H1 (cell line): ENCODE measurements at regions not wholly inside any gene's neighbourhood (a gene's known extent, or its start where the extent isn't known, plus 50 kb on each side); places are given as distances from the start of the nearest gene placed in this dataset.

Experiments
- CTCF ChIA-PET: fragments of 300-600 bp; sonication (Branson Sonifier 250); formaldehyde crosslinking; loops from one replicate; lab custom pipeline; 2021; ENCODE audit not compliant: partially characterized antibody; lab: Charles Lee
- POLR2A ChIA-PET: fragments of 300-600 bp; sonication (Branson Sonifier 250); formaldehyde crosslinking; loops from one replicate; lab custom pipeline; 2021; ENCODE audit warnings: inconsistent platforms; ENCODE audit not compliant: partially characterized antibody; lab: Charles Lee
- DNase-seq, 2 experiments: peaks; one replicate each; pipeline versions ENCODE4 v3.0.0 to v3.0.0-alpha.2; 2010 to 2022; ENCODE audit warnings: low spot score in 2 of 2, low read depth in 1 of 2, mixed read lengths in 1 of 2
- FAIRE-seq: peaks from 2 replicates; lab custom pipeline; 2011; peaks lifted over from hg19 to GRCh38; lab: Jason Lieb, UNC
- H2AFZ ChIP-seq: 2 replicates; pipeline ENCODE4 v1.8.1; 2012; ENCODE audit warnings: low read length, inconsistent platforms
- H2AK5ac ChIP-seq: 2 replicates; pipeline ENCODE4 v1.6.1; 2013; ENCODE audit warnings: low read depth, low read length
- H2BK120ac ChIP-seq: replicated peaks from 2 replicates; pipeline ENCODE3; 2013; ENCODE audit warnings: low read depth, low read length, inconsistent platforms
- H2BK12ac ChIP-seq: 2 replicates; pipeline ENCODE4 v1.6.1; 2013; ENCODE audit warnings: low read depth, low read length
- H2BK15ac ChIP-seq: 2 replicates; pipeline ENCODE4 v1.6.1; 2013; ENCODE audit warnings: low read length
- H2BK20ac ChIP-seq: 2 replicates; pipeline ENCODE4 v1.6.1; 2013; ENCODE audit warnings: low read length
- H2BK5ac ChIP-seq: 2 replicates; pipeline ENCODE4 v1.6.1; 2013; ENCODE audit warnings: low read depth, low read length
- H3K14ac ChIP-seq: 2 replicates; pipeline ENCODE4 v1.6.1; 2013; ENCODE audit warnings: inconsistent platforms; ENCODE audit not compliant: insufficient read length
- H3K18ac ChIP-seq: 2 replicates; pipeline ENCODE4 v1.6.1; 2013; ENCODE audit warnings: low read length; ENCODE audit errors: extremely low read depth
- H3K23ac ChIP-seq: 2 replicates; pipeline ENCODE4 v1.6.1; 2013; ENCODE audit warnings: inconsistent platforms; ENCODE audit not compliant: insufficient read length
- H3K23me2 ChIP-seq: 2 replicates; pipeline ENCODE4 v1.6.1; 2013; ENCODE audit warnings: low read depth, low read length
- H3K27ac ChIP-seq: 2 replicates; pipeline ENCODE4 v1.6.1; 2011; ENCODE audit warnings: low read depth, low read length, inconsistent platforms
- H3K27me3 ChIP-seq, 4 experiments: replicated peaks in 1 of 4; 1 replicate in 1 of 4; 2 replicates in 3 of 4; pipeline versions ENCODE4 v1.6.1 to v1.8.1; 2011 to 2013; ENCODE audit warnings: low read length in 3 of 4, mild to moderate bottlenecking in 3 of 4, inconsistent platforms in 2 of 4, mixed read lengths in 2 of 4, moderate library complexity in 1 of 4; ENCODE audit not compliant: control insufficient read depth in 3 of 4, insufficient read depth in 3 of 4; ENCODE audit errors: extremely low read depth in 1 of 4
- H3K36me3 ChIP-seq, 4 experiments: 2 replicates each; pipeline versions ENCODE4 v1.6.1 to v1.8.1; 2011 to 2013; ENCODE audit warnings: mild to moderate bottlenecking in 4 of 4, low read length in 3 of 4, moderate library complexity in 2 of 4, control low read depth in 1 of 4, inconsistent platforms in 1 of 4; ENCODE audit not compliant: insufficient read depth in 4 of 4, control insufficient read depth in 2 of 4
- H3K4ac ChIP-seq: replicated peaks from 2 replicates; pipeline ENCODE3; 2013; ENCODE audit warnings: low read length, low read depth, mixed read lengths, inconsistent platforms; ENCODE audit not compliant: insufficient read length
- H3K4me1 ChIP-seq, 4 experiments: replicated peaks in 1 of 4; 1 replicate in 1 of 4; 2 replicates in 3 of 4; pipeline versions ENCODE4 v1.6.1 to v1.8.1; 2011 to 2013; ENCODE audit warnings: low read length in 3 of 4, inconsistent platforms in 2 of 4, mixed read lengths in 1 of 4; ENCODE audit not compliant: insufficient read depth in 4 of 4, control insufficient read depth in 3 of 4
- H3K4me2 ChIP-seq, 2 experiments: 2 replicates each; pipeline versions ENCODE4 v1.6.1 to v1.8.1; 2011 to 2013; ENCODE audit warnings: low read depth in 2 of 2, low read length in 2 of 2, control low read depth in 1 of 2, inconsistent platforms in 1 of 2, mild to moderate bottlenecking in 1 of 2; ENCODE audit not compliant: insufficient read depth in 1 of 2
- H3K4me3 ChIP-seq, 4 experiments: fragments of 200-600, 300-600 bp in 1 of 4; sonication (generic), shearing (Covaris generic), sonication (Bioruptor Twin) in 1 of 4; 2 replicates each; pipeline versions ENCODE4 v1.5.1 to v1.8.1; 2011 to 2016; ENCODE audit warnings: low read length in 4 of 4, low read depth in 3 of 4, control low read depth in 2 of 4, inconsistent platforms in 2 of 4, mild to moderate bottlenecking in 2 of 4, mixed read lengths in 1 of 4, moderate library complexity in 1 of 4; ENCODE audit not compliant: insufficient read depth in 2 of 4; ENCODE audit errors: extremely low read depth in 1 of 4
- H3K56ac ChIP-seq: replicated peaks from 2 replicates; pipeline ENCODE3; 2013; ENCODE audit warnings: low read depth, mild to moderate bottlenecking, mixed read lengths, low read length, inconsistent platforms; ENCODE audit not compliant: insufficient read length
- H3K79me1 ChIP-seq: 2 replicates; pipeline ENCODE4 v1.6.1; 2013; ENCODE audit warnings: low read depth, low read length, control low read depth
- H3K79me2 ChIP-seq, 2 experiments: 2 replicates each; pipeline versions ENCODE4 v1.6.1 to v1.8.1; 2012 to 2013; ENCODE audit warnings: low read length in 2 of 2, mild to moderate bottlenecking in 2 of 2, inconsistent platforms in 1 of 2; ENCODE audit not compliant: insufficient read depth in 2 of 2, control insufficient read depth in 1 of 2
- H3K9ac ChIP-seq, 4 experiments: replicated peaks in 1 of 4; 1 replicate in 1 of 4; 2 replicates in 3 of 4; pipeline versions ENCODE4 v1.6.1 to v1.8.1; 2011 to 2013; ENCODE audit warnings: low read depth in 3 of 4, low read length in 3 of 4, control low read depth in 2 of 4, mild to moderate bottlenecking in 2 of 4, moderate library complexity in 2 of 4, inconsistent platforms in 1 of 4; ENCODE audit errors: extremely low read depth in 1 of 4
- H3K9me3 ChIP-seq, 2 experiments: 2 replicates each; pipeline versions ENCODE4 v1.6.1 to v1.8.1; 2012 to 2013; ENCODE audit warnings: mild to moderate bottlenecking in 2 of 2, moderate library complexity in 2 of 2, control low read depth in 1 of 2, inconsistent platforms in 1 of 2, low read depth in 1 of 2, low read length in 1 of 2, mixed read lengths in 1 of 2; ENCODE audit not compliant: insufficient read depth in 2 of 2
- H4K20me1 ChIP-seq, 2 experiments: replicated peaks in 1 of 2; 2 replicates each; pipeline versions ENCODE3 to v1.8.1; 2011 to 2013; ENCODE audit warnings: inconsistent platforms in 2 of 2, low read length in 2 of 2, mild to moderate bottlenecking in 1 of 2; ENCODE audit not compliant: insufficient read depth in 2 of 2, control insufficient read depth in 1 of 2
- H4K5ac ChIP-seq: 2 replicates; pipeline ENCODE4 v1.6.1; 2013; ENCODE audit warnings: low read length, low read depth, mixed read lengths, inconsistent platforms; ENCODE audit not compliant: insufficient read length
- H4K8ac ChIP-seq: 2 replicates; pipeline ENCODE4 v1.8.0; 2013; ENCODE audit warnings: mild to moderate bottlenecking, moderate library complexity, low read length, inconsistent platforms; ENCODE audit not compliant: insufficient read depth; ENCODE audit errors: extremely low read depth
- H4K91ac ChIP-seq: replicated peaks from 2 replicates; pipeline ENCODE3; 2013; ENCODE audit warnings: low read length, mixed read lengths, inconsistent platforms; ENCODE audit not compliant: insufficient read length
- BCL11A ChIP-seq, 2 experiments: IDR thresholded peaks; one replicate each; pipeline ENCODE4 v1.6.1; 2011; ENCODE audit warnings: low read depth in 2 of 2, low read length in 2 of 2, mild to moderate bottlenecking in 2 of 2
- CBX5 ChIP-seq: fragments of 300-800, 300-1000 bp; sonication (generic); IDR thresholded peaks from 2 replicates; pipeline ENCODE4 v1.7.1; 2016; ENCODE audit warnings: antibody characterized with exemption, low read length, low read depth
- FOSL1 ChIP-seq: IDR thresholded peaks from 2 replicates; pipeline ENCODE4 v1.6.1; 2011; ENCODE audit warnings: mild to moderate bottlenecking, low read depth, low read length, moderate library complexity; ENCODE audit not compliant: insufficient read depth
- GABPA ChIP-seq: IDR thresholded peaks from 2 replicates; pipeline ENCODE4 v1.6.1; 2011; ENCODE audit warnings: mild to moderate bottlenecking, low read length, moderate library complexity, borderline replicate concordance; ENCODE audit not compliant: insufficient read depth
- KDM5A ChIP-seq: fragments of 200-600 bp; IDR thresholded peaks from 2 replicates; pipeline ENCODE4 v1.7.1; 2012; ENCODE audit warnings: mild to moderate bottlenecking, low read length, inconsistent platforms, mixed read lengths
- NRF1 ChIP-seq: IDR thresholded peaks from 2 replicates; pipeline ENCODE4 v1.6.1; 2011; ENCODE audit warnings: mild to moderate bottlenecking, low read depth, low read length, improper control_type of control experiment
- PHF8 ChIP-seq: fragments of 200-600 bp; sonication (generic); conservative IDR thresholded peaks from 2 replicates; pipeline ENCODE4 v1.7.1; 2012; ENCODE audit warnings: low read depth, mild to moderate bottlenecking, inconsistent platforms, low read length, moderate library complexity
- POLR2A ChIP-seq, 2 experiments: IDR thresholded peaks; 1 replicate in 1 of 2; 2 replicates in 1 of 2; pipeline ENCODE4 v1.6.1; 2011; ENCODE audit warnings: low read depth in 2 of 2, low read length in 2 of 2, mild to moderate bottlenecking in 2 of 2; ENCODE audit errors: control extremely low read depth in 1 of 2
- POLR2AphosphoS5 ChIP-seq: IDR thresholded peaks from 2 replicates; pipeline ENCODE4 v1.6.1; 2011; ENCODE audit warnings: low read depth, low read length
- POU5F1 ChIP-seq: IDR thresholded peaks from 2 replicates; pipeline ENCODE4 v1.6.1; 2011; ENCODE audit warnings: low read depth, mild to moderate bottlenecking, low read length, moderate library complexity
- RXRA ChIP-seq: IDR thresholded peaks from 2 replicates; pipeline ENCODE4 v1.6.1; 2011; ENCODE audit warnings: low read depth, mild to moderate bottlenecking, low read length, moderate library complexity; ENCODE audit not compliant: insufficient read depth
- SIX5 ChIP-seq: IDR thresholded peaks from 2 replicates; pipeline ENCODE4 v1.6.1; 2011; ENCODE audit warnings: mild to moderate bottlenecking, low read depth, low read length
- SRF ChIP-seq: IDR thresholded peaks from 2 replicates; pipeline ENCODE4 v1.6.1; 2011; ENCODE audit warnings: mild to moderate bottlenecking, low read depth, low read length, moderate library complexity
- TAF1 ChIP-seq: IDR thresholded peaks from 2 replicates; pipeline ENCODE4 v1.6.1; 2011; ENCODE audit warnings: mild to moderate bottlenecking, low read depth, low read length
- TCF12 ChIP-seq: IDR thresholded peaks from 2 replicates; pipeline ENCODE4 v1.6.1; 2011; ENCODE audit warnings: low read depth, mild to moderate bottlenecking, low read length
- TEAD4 ChIP-seq: IDR thresholded peaks from 2 replicates; pipeline ENCODE4 v1.6.1; 2012; ENCODE audit warnings: low read depth, low read length, inconsistent platforms, mixed read lengths
- WGBS, 2 experiments: shearing (Covaris generic) in 1 of 2; methylation state at CpG; one replicate each; pipeline versions ENCODE4 v1.1.6 to v1.1.7; 2013 to 2015; ENCODE audit warnings: low lambda C conversion rate in 2 of 2, mixed read lengths in 2 of 2, inconsistent platforms in 1 of 2, low coverage in 1 of 2, missing lambda C conversion rate in 1 of 2; ENCODE audit not compliant: insufficient replicate concordance in 2 of 2, insufficient coverage in 1 of 2, insufficient read length in 1 of 2; ENCODE audit errors: extremely low coverage in 1 of 2, missing lambda C conversion rate in 1 of 2; 5-methylcytosine and 5-hydroxymethylcytosine counted together

DNA sequence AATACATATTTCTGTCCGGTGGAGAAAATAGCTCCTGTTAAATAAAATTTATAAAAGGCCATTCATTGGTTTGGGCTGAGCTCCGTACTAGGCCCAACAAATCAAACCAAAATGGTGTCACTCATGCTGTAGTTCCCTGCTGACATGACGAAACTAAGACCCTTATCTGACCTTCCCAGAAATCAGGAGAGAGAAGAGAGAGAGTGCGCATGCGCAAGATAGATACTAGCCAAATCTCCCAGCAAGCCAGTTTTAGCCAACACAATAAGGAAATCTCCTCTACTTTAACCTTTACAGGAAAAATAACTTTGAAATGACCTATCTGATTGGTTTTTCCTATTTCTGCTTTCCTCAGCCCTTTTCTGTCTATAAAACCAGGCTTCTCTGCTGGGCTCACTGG is 152.7 kb upstream of the RMST start:
- Histone ChIP-seq H3K27me3 (peaks cover 0 to 9% (median 0%) of the 10 kb centered on the region in 4 experiments; a peak in 1 of 7 replicates), H3K4ac (no peak overlapping the region), H3K36me3 (no peaks in the 10 kb centered on the region), H3K56ac (no peak overlapping the region), H2BK15ac (no peak overlapping the region), H4K5ac (no peak overlapping the region), H3K14ac (no peak overlapping the region), H3K23ac (no peak overlapping the region), H3K9ac (no peak overlapping the region), H2AK5ac (no peak overlapping the region), H3K18ac (no peak overlapping the region), H4K91ac (no peak overlapping the region), H3K4me2 (no peak overlapping the region), H2BK12ac (no peak overlapping the region), H2AFZ (no peak overlapping the region), H3K23me2 (no peaks in the 10 kb centered on the region), H3K27ac (no peak overlapping the region), H4K8ac (no peak overlapping the region), H2BK5ac (no peak overlapping the region), H2BK120ac (no peak overlapping the region), H2BK20ac (no peak overlapping the region), H3K79me2 (no peaks in the 10 kb centered on the region), H4K20me1 (no peaks in the 10 kb centered on the region), H3K4me1 (peaks cover 1 to 12% (median 5%) of the 10 kb centered on the region in 4 experiments), H3K79me1 (no peaks in the 10 kb centered on the region), H3K9me3 (no peaks in the 10 kb centered on the region; a peak in 1 of 4 replicates), H3K4me3 (no peak overlapping the region)
- TF ChIP-seq RXRA (no peak), SIX5 (no peak), TCF12 (no peak), GABPA (no peak), POLR2AphosphoS5 (no peak), TEAD4 (no peak), POU5F1 (no peak), POLR2A (IDR thresholded peaks at IDR 0.05; ENCODE audit: control extremely low read depth in 1 of 2, low read depth in 2 of 2, low read length in 2 of 2) (no peak), SRF (no peak), TAF1 (no peak), KDM5A (no peak), CBX5 (no peak), NRF1 (no peak), BCL11A (IDR thresholded peaks at IDR 0.05; ENCODE audit: low read depth in 2 of 2, low read length in 2 of 2) (no peak), PHF8 (no peak), FOSL1 (no peak)
- no peak for FAIRE-seq
- ChIA-PET POLR2A (no interaction called here), CTCF (interaction anchor here (0.6 to 3.4 kb wide), 23 partner anchors 8 to 676 kb away, joined by 3 to 20 read pairs (median 4); no protein-coding TSS in a partner anchor)
- DNase-seq, result no peak
- 92% methylated on average over 3 of the region's 5 CpGs; no CpG with 5 or more reads in 1 of the 2 experiments for WGBS, 2 experiments
